ENCODE measurements at regions not wholly inside any gene's neighbourhood (a gene's known extent, or its start where the extent isn't known, plus 50 kb on each side); places are given as distances from the start of the nearest gene placed in this dataset.

DNA sequence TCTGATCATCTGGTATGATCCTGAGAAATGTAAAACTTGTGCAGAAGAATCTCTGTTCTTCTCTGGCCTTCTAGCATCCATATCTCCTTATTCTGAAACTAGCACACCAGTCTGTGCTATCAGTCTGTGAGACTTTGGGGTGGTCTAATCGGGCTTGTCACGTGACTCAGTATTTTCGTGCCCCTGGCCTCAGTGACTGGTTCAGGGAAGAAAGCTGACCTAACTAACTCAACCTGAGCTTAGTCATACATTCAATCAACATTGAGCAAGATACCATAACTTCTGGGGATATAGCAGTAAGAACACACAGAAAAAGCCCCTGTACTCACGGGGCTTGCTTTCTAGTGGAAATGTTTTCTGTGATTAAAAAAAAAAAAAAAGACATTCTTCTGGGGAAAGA is 109.3 kb downstream of the DKK1 start:
- H3K9me3 ChIP-seq = no peaks in the 10 kb centered on the region
- H3K4me3 ChIP-seq = no peak overlapping the region
- intact Hi-C loops (cut with DNase I) = no loop called here
- no peak for DNase-seq (ENCODE audit: extremely low spot score in 2 of 2)
- no peaks in the 10 kb centered on the region for H3K4me1 ChIP-seq
- H3K27ac ChIP-seq = no peak overlapping the region
- no peak for TF ChIP-seq POLR2AphosphoS5 (IDR thresholded peaks at IDR 0.05; ENCODE audit: insufficient read depth in 1 of 2, low read depth in 1 of 2)
- TF ChIP-seq, protein P1, sequence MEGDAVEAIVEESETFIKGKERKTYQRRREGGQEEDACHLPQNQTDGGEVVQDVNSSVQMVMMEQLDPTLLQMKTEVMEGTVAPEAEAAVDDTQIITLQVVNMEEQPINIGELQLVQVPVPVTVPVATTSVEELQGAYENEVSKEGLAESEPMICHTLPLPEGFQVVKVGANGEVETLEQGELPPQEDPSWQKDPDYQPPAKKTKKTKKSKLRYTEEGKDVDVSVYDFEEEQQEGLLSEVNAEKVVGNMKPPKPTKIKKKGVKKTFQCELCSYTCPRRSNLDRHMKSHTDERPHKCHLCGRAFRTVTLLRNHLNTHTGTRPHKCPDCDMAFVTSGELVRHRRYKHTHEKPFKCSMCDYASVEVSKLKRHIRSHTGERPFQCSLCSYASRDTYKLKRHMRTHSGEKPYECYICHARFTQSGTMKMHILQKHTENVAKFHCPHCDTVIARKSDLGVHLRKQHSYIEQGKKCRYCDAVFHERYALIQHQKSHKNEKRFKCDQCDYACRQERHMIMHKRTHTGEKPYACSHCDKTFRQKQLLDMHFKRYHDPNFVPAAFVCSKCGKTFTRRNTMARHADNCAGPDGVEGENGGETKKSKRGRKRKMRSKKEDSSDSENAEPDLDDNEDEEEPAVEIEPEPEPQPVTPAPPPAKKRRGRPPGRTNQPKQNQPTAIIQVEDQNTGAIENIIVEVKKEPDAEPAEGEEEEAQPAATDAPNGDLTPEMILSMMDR (IDR thresholded peaks at IDR 0.05) = no peak
- no peak for TF ChIP-seq POLR2A (IDR thresholded peaks at IDR 0.05)
- H3K36me3 ChIP-seq = no peaks in the 10 kb centered on the region
- no peaks in the 10 kb centered on the region for H3K27me3 ChIP-seq

DNA sequence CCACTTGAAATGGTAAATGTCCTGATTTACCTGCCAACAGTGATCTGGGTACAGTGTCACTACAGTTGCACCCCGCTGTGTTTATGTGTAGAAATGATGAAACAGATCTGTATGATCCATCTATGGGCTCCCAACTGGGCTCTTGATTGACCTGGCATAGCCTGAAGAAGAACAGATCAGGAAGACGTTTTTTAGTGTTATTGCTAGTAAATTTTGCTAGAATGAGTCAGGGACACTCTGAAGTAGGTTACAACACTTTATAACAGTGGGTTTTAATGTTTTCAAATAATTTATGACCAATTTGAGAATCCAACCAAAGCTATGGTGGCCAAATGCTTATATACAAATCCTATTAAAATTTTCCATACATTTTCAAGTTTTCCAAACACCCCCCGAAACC is 110.3 kb downstream of the DKK1 start:
- DNase-seq (ENCODE audit: extremely low spot score in 2 of 2) = no peak
- H3K4me1 ChIP-seq = no peaks in the 10 kb centered on the region
- intact Hi-C loops (cut with DNase I) = no loop called here
- H3K27ac ChIP-seq = no peak overlapping the region
- no peak overlapping the region for H3K4me3 ChIP-seq
- H3K36me3 ChIP-seq = no peaks in the 10 kb centered on the region
- no peaks in the 10 kb centered on the region for H3K9me3 ChIP-seq
- TF ChIP-seq, protein P1 (IDR thresholded peaks at IDR 0.05) = no peak
- TF ChIP-seq POLR2AphosphoS5 (IDR thresholded peaks at IDR 0.05; ENCODE audit: insufficient read depth in 1 of 2, low read depth in 1 of 2) (no peak), POLR2A (IDR thresholded peaks at IDR 0.05) (no peak)
- no peaks in the 10 kb centered on the region for H3K27me3 ChIP-seq

DNA sequence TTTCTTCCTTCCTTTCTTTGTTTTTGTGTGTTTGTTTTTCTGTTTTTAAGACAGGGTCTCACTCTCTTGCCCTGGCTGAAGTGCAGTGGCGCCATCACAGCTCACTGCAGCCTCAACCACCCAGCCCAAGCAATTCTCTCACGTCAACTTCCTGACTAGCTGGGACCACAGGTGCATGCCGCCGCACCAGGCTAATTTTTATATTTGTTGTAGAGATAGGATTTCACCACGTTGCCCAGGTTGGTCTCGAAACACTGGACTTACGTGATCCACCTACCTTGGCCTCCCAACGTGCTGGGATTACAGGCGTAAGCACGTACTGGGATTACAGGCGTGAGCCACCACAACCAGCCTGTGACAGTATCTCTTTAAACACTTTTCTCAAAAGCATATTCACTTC is 120.7 kb downstream of the DKK1 start:
- H3K36me3 ChIP-seq = no peaks in the 10 kb centered on the region
- no peak overlapping the region for H3K4me3 ChIP-seq
- H3K4me1 ChIP-seq = peaks cover 6% of the 10 kb centered on the region
- intact Hi-C loops (cut with DNase I) = no loop called here
- no peaks in the 10 kb centered on the region for H3K9me3 ChIP-seq
- no peak for TF ChIP-seq POLR2AphosphoS5 (IDR thresholded peaks at IDR 0.05; ENCODE audit: insufficient read depth in 1 of 2, low read depth in 1 of 2)
- TF ChIP-seq, protein P1 (IDR thresholded peaks at IDR 0.05) = no peak
- TF ChIP-seq POLR2A (IDR thresholded peaks at IDR 0.05) = no peak
- H3K27ac ChIP-seq = no peak overlapping the region
- DNase-seq (ENCODE audit: extremely low spot score in 2 of 2) = no peak
- H3K27me3 ChIP-seq = no peaks in the 10 kb centered on the region

DNA sequence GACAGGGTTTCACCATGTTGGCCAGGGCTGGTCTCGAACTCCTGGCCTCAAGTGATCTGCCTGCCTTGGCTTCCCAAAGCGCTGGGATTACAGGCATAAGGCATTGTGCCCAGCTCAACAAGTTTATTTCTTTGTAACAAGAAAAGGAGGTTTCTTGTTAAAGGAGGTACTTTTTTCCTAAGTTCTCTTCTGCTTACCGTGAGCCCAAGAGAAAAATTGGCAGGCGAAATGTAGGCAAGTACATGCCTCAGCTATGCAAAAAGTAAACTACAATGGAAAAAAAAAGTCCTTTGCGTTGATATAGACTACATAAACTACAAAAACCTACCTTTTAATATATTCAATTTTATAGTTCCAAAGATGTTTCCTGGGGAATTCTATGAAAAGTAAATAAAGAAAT is 122.6 kb downstream of the DKK1 start:
- intact Hi-C loops (cut with DNase I) = no loop called here
- TF ChIP-seq POLR2AphosphoS5 (IDR thresholded peaks at IDR 0.05; ENCODE audit: insufficient read depth in 1 of 2, low read depth in 1 of 2) (no peak), POLR2A (IDR thresholded peaks at IDR 0.05) (no peak)
- TF ChIP-seq, protein P1 (IDR thresholded peaks at IDR 0.05) = no peak

DNA sequence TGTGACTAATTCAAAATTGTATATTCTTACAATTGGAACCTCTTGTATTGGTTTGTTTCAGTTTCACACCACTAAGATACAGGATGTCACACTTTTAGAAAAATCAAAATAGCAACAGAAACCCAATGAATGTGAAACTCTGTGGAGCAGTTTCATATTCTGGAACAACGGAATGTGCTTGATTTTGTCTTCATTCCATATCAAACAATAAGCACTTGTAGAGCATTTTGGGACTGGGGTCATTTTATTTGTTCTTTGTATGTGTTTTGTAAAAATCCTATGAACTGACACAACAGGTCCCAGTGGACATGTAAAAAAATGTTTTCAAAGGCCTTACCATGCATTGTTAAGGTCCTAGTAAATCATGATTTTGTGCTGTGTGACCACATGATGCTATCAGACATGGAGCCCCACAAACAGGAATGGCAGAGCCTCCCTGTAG is 123.1 kb downstream of the DKK1 start:
- intact Hi-C loops (cut with DNase I) = no loop called here
- Histone ChIP-seq H3K4me3 (no peak overlapping the region), H3K27me3 (no peaks in the 10 kb centered on the region), H3K36me3 (no peaks in the 10 kb centered on the region), H3K4me1 (peaks cover 7% of the 10 kb centered on the region), H3K27ac (no peak overlapping the region), H3K9me3 (no peaks in the 10 kb centered on the region)
- DNase-seq (ENCODE audit: extremely low spot score in 2 of 2) = no peak
- TF ChIP-seq, protein P1 (IDR thresholded peaks at IDR 0.05) = no peak
- TF ChIP-seq POLR2AphosphoS5 (IDR thresholded peaks at IDR 0.05; ENCODE audit: insufficient read depth in 1 of 2, low read depth in 1 of 2) (no peak), POLR2A (IDR thresholded peaks at IDR 0.05) (no peak)

More for the DNA sequence above, 122.6 kb downstream of the DKK1 start:
- H3K4me1 ChIP-seq = peaks cover 6% of the 10 kb centered on the region
- no peak overlapping the region for H3K27ac ChIP-seq
- no peak for DNase-seq (ENCODE audit: extremely low spot score in 2 of 2)
- no peak overlapping the region for H3K4me3 ChIP-seq
- no peaks in the 10 kb centered on the region for H3K9me3 ChIP-seq
- no peaks in the 10 kb centered on the region for H3K27me3 ChIP-seq
- H3K36me3 ChIP-seq = no peaks in the 10 kb centered on the region

All from vagina (tissue), 2 donors.